Pancreas (tissue), 10 donors: ENCODE measurements at regions not wholly inside any gene's neighbourhood (a gene's known extent, or its start where the extent isn't known, plus 50 kb on each side); places are given as distances from the start of the nearest gene placed in this dataset.

Experiments used
- ATAC-seq, 4 donors: fragments of 200-7000 bp; cut with Tn5 transposase; one replicate each; pipeline versions ENCODE4 v1.8.0 to v1.9.1; 2020; ENCODE audit warnings: mild to moderate bottlenecking in 4 of 4, moderate library complexity in 4 of 4
- DNase-seq, 6 donors: peaks; one replicate each; pipeline ENCODE4 v3.0.0-alpha.2; 2020
- FAIRE-seq: peaks from 2 replicates; lab custom pipeline; 2012; peaks lifted over from hg19 to GRCh38; lab: Jason Lieb, UNC
- H3K27ac ChIP-seq, 4 donors: fragments of 200-600 bp; sonication (generic); 1 replicate in 3 of 4; 2 replicates in 1 of 4; pipeline versions ENCODE4 v1.5.0 to v1.8.0; 2020
- H3K27me3 ChIP-seq, 4 donors: fragments of 200-600 bp; one replicate each; pipeline ENCODE4 v1.8.0; 2021
- H3K36me3 ChIP-seq, 3 donors: fragments of 200-600 bp; sonication (generic) in 1 of 3; one replicate each; pipeline versions ENCODE4 v1.5.0 to v1.8.0; 2020 to 2021
- H3K4me1 ChIP-seq, 3 donors: fragments of 200-600 bp; one replicate each; pipeline ENCODE4 v1.8.0; 2021
- H3K4me3 ChIP-seq, 4 donors: fragments of 200-600 bp; sonication (generic) in 2 of 4; one replicate each; pipeline versions ENCODE4 v1.5.0 to v1.8.0; 2020 to 2021
- H3K9me3 ChIP-seq, 4 donors: fragments of 200-600 bp; one replicate each; pipeline ENCODE4 v1.8.0; 2021
- WGBS, 2 donors: extraction: QIAGEN DNeasy Blood & Tissue Kit; methylation state at CpG; one replicate each; pipeline ENCODE4 v1.1.7; 2013; 5-methylcytosine and 5-hydroxymethylcytosine counted together
- intact Hi-C, 3 donors: fragments of 100-400 bp; cut with DNase I; formaldehyde crosslinking; loops; one replicate each; pipeline versions ENCODE4 v1.11.1 to v1.14.2; 2022
- TF ChIP-seq, protein P1 (sequence below), 4 donors: fragments of 200-600 bp; sonication (generic) in 3 of 4; IDR thresholded peaks; one replicate each; pipeline versions ENCODE4 v1.5.0 to v1.8.0; 2021; ENCODE audit warnings: antibody characterized with exemption in 4 of 4
- donor health status: healthy with polysubstance abuse.
- donor health status: DM: no; HTN: no; CAD: no; lungs with moderate emphysema.
- donor health status: DM: no; HTN: no; CAD: no.
- donor health status: control.
- donor health status: control.
- donor health status: Bipolar disorder and iron deficiency.
- donor health status: DM: yes; HTN: yes; CAD: no.
- donor health status: DM: no; HTN: no; CAD: no.
- donor health status: DM: no; HTN: no; CAD: no.
- donor health status: DM: yes; HTN: yes; CAD: no.

DNA sequence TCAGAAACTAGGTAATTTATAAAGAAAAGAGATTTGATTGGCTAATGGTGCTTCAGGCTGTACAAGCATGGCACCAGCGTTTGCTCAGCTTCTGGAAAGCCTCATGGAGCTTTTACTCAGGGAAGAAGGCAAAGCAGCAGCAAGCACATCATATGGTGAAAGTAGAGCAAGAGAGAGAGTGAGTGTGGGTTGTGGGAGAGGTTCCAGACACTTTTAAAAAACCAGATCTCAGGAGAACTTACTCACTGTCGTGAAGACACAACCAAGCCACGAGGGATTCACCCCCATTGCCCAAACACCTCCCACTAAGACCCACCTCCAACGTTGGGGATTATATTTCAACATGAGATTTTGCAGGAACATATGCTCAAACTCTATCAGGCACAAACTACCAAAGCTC, 554.6 kb upstream of the TNP1 start:
- Histone ChIP-seq H3K9me3 (no peaks in the 10 kb centered on the region), H3K27ac (no peak overlapping the region), H3K36me3 (no peaks in the 10 kb centered on the region), H3K4me1 (no peaks in the 10 kb centered on the region), H3K27me3 (no peaks in the 10 kb centered on the region), H3K4me3 (no peak overlapping the region)
- FAIRE-seq (no peak), ATAC-seq (no peak), DNase-seq (no peak)
- intact Hi-C loops, result no loop called here
- WGBS, 2 donors, result 55 to 74% methylated on average over 4 of the region's 4 CpGs
- TF ChIP-seq, protein P1, sequence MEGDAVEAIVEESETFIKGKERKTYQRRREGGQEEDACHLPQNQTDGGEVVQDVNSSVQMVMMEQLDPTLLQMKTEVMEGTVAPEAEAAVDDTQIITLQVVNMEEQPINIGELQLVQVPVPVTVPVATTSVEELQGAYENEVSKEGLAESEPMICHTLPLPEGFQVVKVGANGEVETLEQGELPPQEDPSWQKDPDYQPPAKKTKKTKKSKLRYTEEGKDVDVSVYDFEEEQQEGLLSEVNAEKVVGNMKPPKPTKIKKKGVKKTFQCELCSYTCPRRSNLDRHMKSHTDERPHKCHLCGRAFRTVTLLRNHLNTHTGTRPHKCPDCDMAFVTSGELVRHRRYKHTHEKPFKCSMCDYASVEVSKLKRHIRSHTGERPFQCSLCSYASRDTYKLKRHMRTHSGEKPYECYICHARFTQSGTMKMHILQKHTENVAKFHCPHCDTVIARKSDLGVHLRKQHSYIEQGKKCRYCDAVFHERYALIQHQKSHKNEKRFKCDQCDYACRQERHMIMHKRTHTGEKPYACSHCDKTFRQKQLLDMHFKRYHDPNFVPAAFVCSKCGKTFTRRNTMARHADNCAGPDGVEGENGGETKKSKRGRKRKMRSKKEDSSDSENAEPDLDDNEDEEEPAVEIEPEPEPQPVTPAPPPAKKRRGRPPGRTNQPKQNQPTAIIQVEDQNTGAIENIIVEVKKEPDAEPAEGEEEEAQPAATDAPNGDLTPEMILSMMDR (IDR thresholded peaks at IDR 0.05), result no peak

DNA sequence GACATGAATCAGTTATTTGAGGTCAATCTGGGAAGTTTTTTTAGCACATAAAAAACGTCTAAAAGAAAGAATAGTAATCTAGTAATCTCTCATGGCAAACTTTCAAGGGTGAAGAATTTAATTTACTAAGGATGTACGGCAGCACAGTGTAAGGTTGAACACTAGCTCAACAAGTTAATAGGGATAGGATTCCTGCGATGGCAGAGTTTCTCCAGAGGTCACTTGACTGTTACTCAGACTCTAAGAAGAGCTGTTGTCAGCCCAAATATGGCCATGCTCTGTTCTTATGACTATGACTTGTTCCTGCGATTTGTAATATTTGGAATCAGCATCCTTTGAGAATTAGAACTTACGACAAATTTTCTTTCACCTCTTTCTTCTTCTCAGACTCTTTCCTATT, 553.3 kb upstream of the TNP1 start:
- ATAC-seq, result peak in 3 of 4 donors; percentile 47 to 66 (median 62)
- Histone ChIP-seq H3K4me1 (no peaks in the 10 kb centered on the region), H3K27ac (no peak overlapping the region), H3K36me3 (no peaks in the 10 kb centered on the region), H3K9me3 (no peaks in the 10 kb centered on the region), H3K4me3 (no peak overlapping the region), H3K27me3 (no peaks in the 10 kb centered on the region)
- WGBS, 2 donors, result 72 to 73% methylated on average over 5 of the region's 5 CpGs
- no peak for DNase-seq
- TF ChIP-seq, protein P1 (IDR thresholded peaks at IDR 0.05), result no peak
- intact Hi-C loops, result no loop called here
- no peak for FAIRE-seq

DNA sequence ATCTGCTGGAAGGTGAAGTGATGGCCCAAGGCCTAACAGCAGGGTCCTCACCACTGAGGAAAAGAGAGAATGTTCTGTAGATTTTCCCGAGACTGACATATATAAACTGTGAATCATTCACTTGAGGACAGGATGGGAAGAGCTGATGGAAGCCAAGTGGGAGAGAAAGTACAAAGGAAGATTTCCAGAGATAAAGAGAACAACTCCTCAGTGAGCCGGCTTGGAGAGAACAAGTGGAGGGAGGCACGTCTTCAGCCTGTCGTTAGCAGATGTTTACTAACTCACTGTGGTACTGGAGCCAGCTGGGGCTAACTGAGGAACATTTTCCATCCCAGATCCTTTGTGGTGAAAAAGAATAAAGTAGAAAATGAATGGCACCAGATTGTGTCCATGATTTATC, 552.9 kb upstream of the TNP1 start:
- intact Hi-C loops, result no loop called here
- Histone ChIP-seq H3K27me3 (no peaks in the 10 kb centered on the region), H3K4me1 (no peaks in the 10 kb centered on the region), H3K36me3 (no peaks in the 10 kb centered on the region), H3K4me3 (no peak overlapping the region), H3K9me3 (no peaks in the 10 kb centered on the region), H3K27ac (no peak overlapping the region)
- FAIRE-seq, result no peak
- ATAC-seq, result peak in 3 of 4 donors; percentile 30 to 63 (median 57)
- 63 to 70% methylated on average over 4 of the region's 4 CpGs for WGBS, 2 donors
- TF ChIP-seq, protein P1 (IDR thresholded peaks at IDR 0.05), result no peak
- DNase-seq, result no peak

DNA sequence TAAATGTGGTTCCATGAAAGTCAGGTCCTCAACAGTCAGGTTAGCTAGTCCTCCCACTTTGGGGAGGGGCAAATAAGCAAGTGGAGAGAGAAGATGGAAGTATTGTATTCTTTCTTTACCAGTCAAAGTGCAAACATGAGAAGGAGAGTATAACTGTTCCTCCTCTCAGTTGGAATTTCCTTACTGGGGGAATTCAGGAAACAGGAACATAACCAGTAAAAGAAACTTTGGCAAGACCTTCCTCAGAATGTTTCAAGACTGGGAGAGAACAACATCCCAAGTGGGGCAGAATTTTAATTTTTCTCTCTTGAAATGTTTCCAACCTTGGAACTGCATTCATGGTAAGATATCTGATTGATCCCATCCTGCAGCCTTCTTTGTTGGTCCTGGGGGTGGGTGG, 552.4 kb upstream of the TNP1 start:
- Histone ChIP-seq H3K9me3 (no peaks in the 10 kb centered on the region), H3K4me1 (no peaks in the 10 kb centered on the region), H3K27me3 (no peaks in the 10 kb centered on the region), H3K36me3 (no peaks in the 10 kb centered on the region), H3K4me3 (no peak overlapping the region), H3K27ac (no peak overlapping the region)
- FAIRE-seq (no peak), DNase-seq (no peak), ATAC-seq (no peak)
- TF ChIP-seq, protein P1 (IDR thresholded peaks at IDR 0.05), result no peak
- intact Hi-C loops, result no loop called here

DNA sequence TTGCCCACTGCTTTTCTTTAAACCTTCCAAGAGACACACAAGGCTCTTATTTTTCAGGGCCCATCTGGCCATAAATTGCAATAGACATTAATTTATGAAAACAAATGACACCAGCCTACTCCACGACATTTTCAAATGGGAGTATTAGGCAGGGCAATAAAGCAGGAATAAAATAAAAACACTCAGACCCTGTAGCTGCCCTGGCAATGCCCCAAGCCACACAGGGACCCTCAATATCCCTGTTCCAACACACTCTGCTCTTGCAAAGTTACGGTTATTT, 550.8 kb upstream of the TNP1 start:
- no peaks in the 10 kb centered on the region for H3K4me1 ChIP-seq
- WGBS, 2 donors, result 55 to 61% methylated on average over 2 of the region's 2 CpGs
- no peak overlapping the region for H3K27ac ChIP-seq
- H3K9me3 ChIP-seq, result no peaks in the 10 kb centered on the region
- H3K4me3 ChIP-seq, result no peak overlapping the region
- intact Hi-C loops, result no loop called here
- H3K36me3 ChIP-seq, result no peaks in the 10 kb centered on the region
- TF ChIP-seq, protein P1 (IDR thresholded peaks at IDR 0.05), result no peak
- no peak for DNase-seq
- no peak for FAIRE-seq
- ATAC-seq, result no peak
- H3K27me3 ChIP-seq, result no peaks in the 10 kb centered on the region
